ENCODE measurements at regions not wholly inside any gene's neighbourhood (a gene's known extent, or its start where the extent isn't known, plus 50 kb on each side); places are given as distances from the start of the nearest gene placed in this dataset.

GRCh38 chr2:215777465-215778044, 235.8 kb downstream of the MREG start:
- H3K4me3 ChIP-seq (ENCODE audit: low read depth in 1 of 3, low read length in 3 of 3): no peak overlapping the region
- H3K27ac ChIP-seq (ENCODE audit: low read depth in 1 of 2, low read length in 2 of 2): no peak overlapping the region
- H3K9ac ChIP-seq (ENCODE audit: low read depth in 1 of 2, low read length in 2 of 2): no peak overlapping the region
- H3K27me3 ChIP-seq (ENCODE audit: control insufficient read depth in 4 of 4, insufficient read depth in 4 of 4, low read length in 3 of 4): no peaks in the 10 kb centered on the region
- no peaks in the 10 kb centered on the region for H3K4me1 ChIP-seq (ENCODE audit: control insufficient read depth in 4 of 4, insufficient read depth in 4 of 4, low read length in 3 of 4)
- no peaks in the 10 kb centered on the region for H3K9me3 ChIP-seq (ENCODE audit: control insufficient read depth in 4 of 4, low read length in 3 of 4)
- no peaks in the 10 kb centered on the region for H3K36me3 ChIP-seq (ENCODE audit: control insufficient read depth in 4 of 4, insufficient read depth in 3 of 4, low read depth in 1 of 4, low read length in 3 of 4)
- DNase-seq (ENCODE audit: low spot score): no peak
- TF ChIP-seq NR2F2 (IDR thresholded peaks at IDR 0.05) (no peak), YY1 (IDR thresholded peaks at IDR 0.05) (no peak), MAX (IDR thresholded peaks at IDR 0.05) (no peak), EGR1 (IDR thresholded peaks at IDR 0.05; ENCODE audit: low read depth in 2 of 2) (no peak), ATF3 (IDR thresholded peaks at IDR 0.05) (no peak)
- WGBS: 81% methylated on average over 7 of the region's 7 CpGs

- Histone ChIP-seq H3K9me3 (ENCODE audit: control insufficient read depth in 4 of 4, low read length in 3 of 4) (no peaks in the 10 kb centered on the region), H3K4me3 (ENCODE audit: low read depth in 1 of 3, low read length in 3 of 3) (no peak overlapping the region), H3K4me1 (ENCODE audit: control insufficient read depth in 4 of 4, insufficient read depth in 4 of 4, low read length in 3 of 4) (no peaks in the 10 kb centered on the region), H3K27ac (ENCODE audit: low read depth in 1 of 2, low read length in 2 of 2) (no peak overlapping the region), H3K27me3 (ENCODE audit: control insufficient read depth in 4 of 4, insufficient read depth in 4 of 4, low read length in 3 of 4) (no peaks in the 10 kb centered on the region), H3K36me3 (ENCODE audit: control insufficient read depth in 4 of 4, insufficient read depth in 3 of 4, low read depth in 1 of 4, low read length in 3 of 4) (no peaks in the 10 kb centered on the region), H3K9ac (ENCODE audit: low read depth in 1 of 2, low read length in 2 of 2) (no peak overlapping the region)
- DNase-seq (ENCODE audit: low spot score): no peak
- WGBS: 68% methylated on average over 4 of the region's 4 CpGs
- TF ChIP-seq FOXA1 (IDR thresholded peaks at IDR 0.05) (no peak), YY1 (IDR thresholded peaks at IDR 0.05) (no peak), JUND (IDR thresholded peaks at IDR 0.05) (no peak), ATF3 (IDR thresholded peaks at IDR 0.05) (no peak), FOXA2 (IDR thresholded peaks at IDR 0.05) (no peak), HNF4G (IDR thresholded peaks at IDR 0.05) (no peak), NR2F2 (IDR thresholded peaks at IDR 0.05) (no peak), EGR1 (IDR thresholded peaks at IDR 0.05; ENCODE audit: low read depth in 2 of 2) (no peak), ZBTB33 (IDR thresholded peaks at IDR 0.05) (no peak), CTCF (IDR thresholded peaks at IDR 0.05; ENCODE audit: low read depth, low read length, missing input control) (no peak), RAD21 (IDR thresholded peaks at IDR 0.05) (no peak), REST (IDR thresholded peaks at IDR 0.05) (no peak), GABPA (IDR thresholded peaks at IDR 0.05 in 1 of 2, conservative IDR thresholded peaks at IDR 0.05 in 1 of 2) (no peak)
Measured at GRCh38 chr2:215775106-215775505, 238.2 kb downstream of the MREG start.

Data from liver (tissue), 8 donors.